HG02885 (cell line): ENCODE measurements at regions not wholly inside any gene's neighbourhood (a gene's known extent, or its start where the extent isn't known, plus 50 kb on each side); places are given as distances from the start of the nearest gene placed in this dataset.
"Not testable (repeated sequence)": the region's sequence is repeated elsewhere in the genome, so short reads cannot be mapped to it uniquely, and the experiment has no call there.

Experiments used
- ATAC-seq: cut with Tn5 transposase; IDR thresholded peaks from one replicate; pipeline ENCODE4 v1.9.1; 2021; ENCODE audit warnings: mild to moderate bottlenecking; ENCODE audit not compliant: unreplicated experiment, poor library complexity

- no peak for ATAC-seq
These were observed 245.3 kb upstream of the UFL1 start for GRCh38 chr6:96276305-96276704.

GRCh38 chr6:96276856-96277255 is 244.8 kb upstream of the UFL1 start:
- ATAC-seq, result no peak

DNA sequence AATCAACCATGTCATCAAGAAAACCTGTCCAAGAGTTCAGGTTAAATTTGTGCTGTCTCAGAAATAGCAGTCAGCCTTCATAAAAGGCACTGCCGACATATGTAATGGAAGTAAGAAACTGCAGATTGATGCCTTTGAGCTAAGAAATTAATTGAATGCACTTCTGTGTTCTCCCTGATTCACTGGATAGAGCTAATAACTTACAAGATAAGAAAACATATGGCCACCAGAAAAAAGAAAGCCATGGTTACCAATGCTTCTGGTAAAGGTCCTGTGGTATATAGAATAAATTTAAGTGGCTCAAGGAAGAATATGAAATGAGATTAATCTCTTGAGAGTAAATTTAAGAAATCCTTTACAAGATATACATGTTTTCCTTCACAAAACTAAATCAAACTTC is 242.5 kb upstream of the UFL1 start:
- no peak for ATAC-seq

DNA sequence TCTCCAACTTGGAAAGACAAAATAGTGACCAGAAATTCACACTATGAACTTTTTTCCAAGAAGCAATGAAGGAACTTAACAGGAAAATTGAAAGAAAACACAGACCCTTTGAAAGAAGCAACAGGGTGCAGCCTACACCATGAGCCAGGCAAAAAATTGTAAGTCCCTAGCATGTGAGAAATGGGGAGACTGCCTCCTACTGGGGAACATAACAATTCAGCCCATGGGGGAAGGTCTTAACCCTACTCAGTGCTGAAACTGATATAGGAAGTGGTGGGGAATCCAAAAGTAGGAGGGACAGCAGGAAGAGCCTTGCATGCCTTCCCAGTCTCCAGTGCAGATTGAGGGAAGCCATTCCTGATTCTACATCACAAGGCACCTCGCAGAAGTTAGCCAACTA is 235.1 kb upstream of the UFL1 start:
- no peak for ATAC-seq

- ATAC-seq, result no peak
These were observed 222.1 kb upstream of the UFL1 start for GRCh38 chr6:96299525-96299924.

GRCh38 chr6:96301023-96301422 is 220.6 kb upstream of the UFL1 start:
- no peak for ATAC-seq

DNA sequence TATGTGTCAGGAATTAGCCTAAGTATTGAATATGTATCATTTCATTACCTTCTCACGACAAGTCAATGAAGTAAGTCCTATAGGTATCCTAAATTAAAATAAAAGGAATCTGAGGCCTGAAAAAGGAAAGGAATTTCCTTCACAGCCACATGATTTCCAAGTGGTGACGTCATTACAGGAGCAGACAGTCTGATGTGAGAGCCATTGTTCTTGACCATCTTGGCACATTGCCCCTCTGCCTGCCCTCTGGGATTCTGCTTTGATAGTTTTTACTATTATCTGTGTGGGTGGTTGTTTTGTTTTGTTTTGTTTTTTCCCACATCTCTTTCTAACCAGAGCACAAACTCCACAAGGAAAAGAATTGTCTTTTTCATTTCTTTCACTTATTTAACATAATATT is 219.8 kb upstream of the UFL1 start:
- ATAC-seq, result no peak

DNA sequence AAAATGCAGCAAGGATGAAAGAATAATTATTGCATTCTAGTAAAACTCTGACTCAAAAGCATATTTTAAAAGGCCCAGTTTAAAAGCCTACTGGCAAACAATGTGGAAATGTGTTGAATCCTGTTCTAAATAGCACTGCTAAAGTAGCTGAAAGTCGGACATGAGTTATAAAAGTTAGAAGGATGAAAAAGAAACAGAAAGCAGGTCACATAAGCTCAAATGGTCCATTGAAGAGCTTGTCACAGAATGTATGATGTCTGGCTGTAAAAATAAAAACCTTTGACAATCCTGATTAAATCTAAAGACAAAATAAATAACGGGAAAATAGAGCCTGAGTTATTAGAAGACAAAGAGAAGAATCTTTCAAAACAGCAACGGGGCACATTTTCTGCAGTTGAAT is 218.6 kb upstream of the UFL1 start:
- no peak for ATAC-seq

- ATAC-seq, result peak; percentile 99
These were observed 216.6 kb upstream of the UFL1 start for GRCh38 chr6:96304997-96305396.

DNA sequence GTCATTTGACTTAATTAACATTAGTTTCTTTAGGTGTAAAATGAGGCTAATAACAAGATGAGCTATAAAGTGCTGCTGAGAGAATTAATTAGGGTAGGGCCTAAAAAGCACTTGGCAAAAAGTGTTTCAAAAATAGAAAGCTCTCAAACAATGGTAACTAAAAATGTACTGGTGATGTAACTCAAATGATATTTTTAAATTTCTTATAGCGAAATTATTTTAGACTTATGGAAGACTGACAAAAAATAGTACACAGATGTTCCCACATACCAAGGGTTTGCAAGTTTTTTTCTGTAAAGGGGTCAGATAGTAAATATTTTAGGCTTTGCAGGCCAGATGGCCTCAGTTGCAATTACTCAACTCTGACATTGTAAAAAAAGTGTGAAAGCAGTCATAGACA is 190.7 kb upstream of the UFL1 start:
- ATAC-seq, result no peak

DNA sequence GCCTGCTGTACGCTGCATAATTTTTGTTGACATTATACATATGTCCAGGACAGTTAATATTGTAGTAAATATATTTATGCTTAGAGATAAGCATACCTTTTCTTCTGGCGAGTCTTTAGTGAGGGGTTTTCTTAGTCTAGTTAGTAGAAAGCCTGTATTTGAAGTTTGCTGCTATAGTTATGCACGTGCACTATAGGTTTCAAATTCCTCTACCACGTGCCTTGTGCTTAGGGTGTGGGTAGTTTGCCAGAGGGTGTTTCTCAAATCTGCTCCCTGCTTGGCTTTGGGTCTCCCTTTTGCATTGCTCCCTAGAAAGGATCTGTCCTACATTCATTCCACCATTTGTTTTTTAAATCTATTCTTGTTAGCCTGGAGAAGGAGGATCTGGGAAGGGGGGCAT is 181.4 kb upstream of the UFL1 start:
- no peak for ATAC-seq

DNA sequence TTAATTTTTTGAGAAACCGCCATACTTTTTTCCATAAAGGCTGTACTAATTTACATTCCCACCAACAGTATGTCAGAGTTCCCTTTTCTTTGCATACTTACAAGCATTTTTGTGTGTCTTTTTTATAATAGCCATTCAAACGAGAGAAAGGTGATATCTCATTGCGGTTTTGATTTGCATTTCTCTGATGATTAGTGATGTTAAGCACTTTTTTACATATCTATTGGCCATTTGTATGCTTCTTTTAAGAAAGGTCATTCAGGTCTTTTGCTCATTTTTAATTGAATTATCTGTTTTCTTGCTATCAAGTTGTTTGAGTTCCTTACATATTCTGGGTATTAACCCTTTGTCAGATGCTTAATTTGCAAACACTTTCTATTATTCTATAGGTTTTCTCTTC is 176.1 kb upstream of the UFL1 start:
- ATAC-seq, result no peak

DNA sequence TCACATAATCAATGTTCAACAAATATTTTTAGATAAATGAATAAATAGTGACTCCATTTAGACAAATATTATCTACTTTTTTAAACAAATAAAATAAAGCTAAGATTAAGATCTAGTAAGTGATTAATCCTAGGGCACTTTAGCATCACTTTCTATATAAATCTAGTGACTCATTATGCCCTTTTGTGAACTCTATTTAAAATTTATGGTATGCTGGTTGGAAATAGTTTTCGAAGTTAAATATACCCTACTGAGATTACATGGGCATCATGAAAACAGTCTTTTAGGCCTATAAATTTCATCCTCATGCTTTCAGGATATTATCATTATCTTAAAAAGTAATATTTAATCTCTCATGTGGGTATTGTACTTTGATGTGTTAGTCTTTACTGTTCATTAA is 140.4 kb upstream of the UFL1 start:
- ATAC-seq, result no peak

- ATAC-seq, result peak; percentile 71
These were observed 129.7 kb upstream of the UFL1 start for GRCh38 chr6:96391776-96392360.

- ATAC-seq, result peak; percentile 63
These were observed 126.9 kb upstream of the UFL1 start for GRCh38 chr6:96394727-96395126.

GRCh38 chr6:96410467-96410866 is 111.1 kb upstream of the UFL1 start:
- no peak for ATAC-seq

DNA sequence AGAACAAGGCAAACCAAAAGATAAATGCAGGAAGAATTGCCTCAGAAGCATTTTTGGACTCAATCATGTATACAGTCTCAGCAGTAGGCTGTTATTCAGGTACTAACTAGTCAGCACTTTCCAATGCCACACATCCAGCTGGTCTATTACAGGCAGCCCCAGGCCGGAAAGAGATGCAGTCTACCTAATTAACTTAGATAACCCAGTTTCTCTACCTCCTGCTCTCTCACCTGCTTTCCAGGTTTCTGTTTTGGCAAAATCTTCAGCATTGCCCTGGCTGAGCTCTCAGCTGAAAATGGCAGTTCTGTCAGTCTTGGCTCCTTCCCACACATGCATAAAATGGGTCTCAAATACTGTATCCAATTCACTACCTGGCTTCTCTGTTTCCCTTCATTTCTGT is 101.3 kb upstream of the UFL1 start:
- ATAC-seq, result no peak

GRCh38 chr6:96433950-96434349 is 87.7 kb upstream of the UFL1 start:
- no peak for ATAC-seq

DNA sequence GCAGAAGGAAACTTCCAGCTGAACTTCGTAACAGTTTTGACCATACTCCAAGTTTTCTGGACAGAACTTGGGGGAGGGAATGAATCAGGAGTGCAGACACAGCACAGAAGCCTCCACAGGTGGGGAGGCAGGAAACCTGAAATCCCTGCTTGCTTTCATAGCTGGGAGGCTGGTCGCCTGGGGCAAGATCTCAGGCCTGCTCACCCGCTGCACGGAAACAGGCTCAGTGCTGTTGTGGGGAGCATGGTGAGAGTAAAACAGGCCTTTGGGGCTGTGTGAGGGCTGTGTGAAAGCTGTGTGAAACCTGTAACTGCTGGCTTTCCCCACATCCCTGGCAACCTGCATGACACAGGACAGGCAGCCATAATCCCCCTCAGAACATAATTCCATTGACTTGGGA is 85.2 kb upstream of the UFL1 start:
- ATAC-seq, result no peak

DNA sequence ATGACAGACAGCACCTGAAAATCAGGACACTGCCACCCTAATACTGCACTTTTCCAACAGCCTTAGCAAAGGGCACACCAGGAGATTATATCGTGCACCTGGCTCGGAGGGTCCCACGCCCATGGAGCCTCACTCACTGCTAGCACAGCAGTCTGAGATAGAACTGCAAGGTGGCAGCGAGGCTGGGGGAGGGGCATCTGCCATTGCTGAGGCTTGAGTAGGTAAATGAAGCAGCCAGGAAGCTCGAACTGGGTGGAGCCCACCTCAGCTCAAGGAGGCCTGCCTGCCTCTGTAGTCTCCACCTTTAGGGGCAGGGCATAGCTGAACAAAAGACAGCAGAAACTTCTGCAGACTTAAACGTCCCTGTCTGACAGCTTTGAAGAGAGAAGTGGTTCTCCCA is 84.4 kb upstream of the UFL1 start:
- not testable (repeated sequence) for ATAC-seq

GRCh38 chr6:96450082-96450769 is 71.4 kb upstream of the UFL1 start:
- no peak for ATAC-seq

DNA sequence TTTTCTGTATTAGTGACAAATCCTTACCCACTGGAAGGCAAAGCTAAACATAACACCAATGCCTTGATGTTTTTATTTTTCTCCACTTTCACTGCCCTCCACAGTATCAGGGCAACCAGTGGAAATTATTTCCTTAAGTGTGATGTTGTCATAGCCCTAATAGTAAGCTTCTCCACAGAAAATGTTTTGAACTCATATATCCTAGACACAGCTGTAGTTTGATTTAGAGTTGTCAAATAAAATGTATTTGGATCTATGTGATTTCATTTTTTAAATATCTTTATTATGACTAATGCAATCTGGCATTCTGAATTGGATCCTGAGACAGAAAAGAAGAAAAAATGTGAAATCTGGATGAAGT is 70.9 kb upstream of the UFL1 start:
- no peak for ATAC-seq

DNA sequence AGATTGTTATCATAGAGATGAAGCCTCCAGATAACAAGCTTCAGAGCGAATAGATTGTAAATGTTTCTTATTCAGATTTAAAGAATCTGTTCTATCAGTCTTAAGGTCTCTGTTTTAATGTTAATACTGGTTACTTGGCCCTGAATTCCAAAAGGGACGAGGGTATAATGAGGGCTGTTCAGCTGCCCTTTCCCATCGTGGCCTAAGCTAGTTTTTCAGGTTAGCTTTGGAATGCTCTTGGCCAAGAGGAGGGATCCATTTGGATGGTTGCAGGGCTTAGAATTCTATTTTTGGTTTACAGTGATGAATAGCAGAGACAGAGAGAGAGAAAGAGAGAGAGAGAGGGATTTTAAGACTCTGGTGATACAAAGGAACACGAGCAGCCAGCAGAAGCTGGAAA is 62.8 kb upstream of the UFL1 start:
- no peak for ATAC-seq
